Immature natural killer cell (primary cell): ENCODE measurements at regions not wholly inside any gene's neighbourhood (a gene's known extent, or its start where the extent isn't known, plus 50 kb on each side); places are given as distances from the start of the nearest gene placed in this dataset.
"Not testable (repeated sequence)": the region's sequence is repeated elsewhere in the genome, so short reads cannot be mapped to it uniquely, and the experiment has no call there.

Experiments used
- DNase-seq, 3 donors: peaks; one replicate each; pipeline ENCODE4 v3.0.0; 2022; ENCODE audit warnings: mixed read lengths in 1 of 3
- H3K27ac Mint-ChIP-seq, 6 donors: one replicate each; pipeline ENCODE4 v1.8.0; 2020; ENCODE audit warnings: mixed read lengths in 6 of 6, mild to moderate bottlenecking in 5 of 6, inconsistent platforms in 4 of 6, moderate library complexity in 3 of 6
- H3K27me3 Mint-ChIP-seq, 3 donors: one replicate each; pipeline ENCODE4 v1.8.0; 2020 to 2021; ENCODE audit warnings: low read depth in 3 of 3, mild to moderate bottlenecking in 3 of 3, mixed read lengths in 3 of 3, moderate library complexity in 3 of 3, inconsistent platforms in 1 of 3
- H3K36me3 Mint-ChIP-seq, 3 donors: one replicate each; pipeline ENCODE4 v1.8.0; 2020; ENCODE audit warnings: mixed read lengths in 3 of 3, inconsistent platforms in 2 of 3, mild to moderate bottlenecking in 2 of 3
- H3K4me1 Mint-ChIP-seq, 2 donors: one replicate each; pipeline ENCODE4 v1.8.0; 2020; ENCODE audit warnings: inconsistent platforms in 2 of 2, mild to moderate bottlenecking in 2 of 2, mixed read lengths in 2 of 2, moderate library complexity in 1 of 2
- H3K4me3 Mint-ChIP-seq, 5 donors: one replicate each; pipeline ENCODE4 v1.8.0; 2020; ENCODE audit warnings: mild to moderate bottlenecking in 5 of 5, mixed read lengths in 5 of 5, inconsistent platforms in 3 of 5, moderate library complexity in 3 of 5
- H3K9me3 Mint-ChIP-seq, 6 donors: one replicate each; pipeline ENCODE4 v1.8.0; 2020; ENCODE audit warnings: mild to moderate bottlenecking in 6 of 6, mixed read lengths in 6 of 6, inconsistent platforms in 4 of 6, moderate library complexity in 3 of 6

- no peaks in the 10 kb centered on the region for H3K36me3 Mint-ChIP-seq
- H3K27ac Mint-ChIP-seq = no peak overlapping the region
- no peak overlapping the region for H3K4me3 Mint-ChIP-seq
- DNase-seq = no peak
- peaks cover 0 to 59% (median 34%) of the 10 kb centered on the region in 6 donors for H3K9me3 Mint-ChIP-seq
- H3K27me3 Mint-ChIP-seq = no peaks in the 10 kb centered on the region
- no peaks in the 10 kb centered on the region for H3K4me1 Mint-ChIP-seq
These were observed 863.2 kb upstream of the CHORDC1 start for GRCh38 chr11:91086028-91086427.

- Mint-ChIP-seq H3K27me3 (no peaks in the 10 kb centered on the region), H3K4me3 (no peak overlapping the region), H3K4me1 (no peaks in the 10 kb centered on the region), H3K27ac (no peak overlapping the region), H3K36me3 (no peaks in the 10 kb centered on the region), H3K9me3 (peaks cover 0 to 61% (median 39%) of the 10 kb centered on the region in 6 donors)
- no peak for DNase-seq
These were observed 859.4 kb upstream of the CHORDC1 start for GRCh38 chr11:91082255-91082654.

DNA sequence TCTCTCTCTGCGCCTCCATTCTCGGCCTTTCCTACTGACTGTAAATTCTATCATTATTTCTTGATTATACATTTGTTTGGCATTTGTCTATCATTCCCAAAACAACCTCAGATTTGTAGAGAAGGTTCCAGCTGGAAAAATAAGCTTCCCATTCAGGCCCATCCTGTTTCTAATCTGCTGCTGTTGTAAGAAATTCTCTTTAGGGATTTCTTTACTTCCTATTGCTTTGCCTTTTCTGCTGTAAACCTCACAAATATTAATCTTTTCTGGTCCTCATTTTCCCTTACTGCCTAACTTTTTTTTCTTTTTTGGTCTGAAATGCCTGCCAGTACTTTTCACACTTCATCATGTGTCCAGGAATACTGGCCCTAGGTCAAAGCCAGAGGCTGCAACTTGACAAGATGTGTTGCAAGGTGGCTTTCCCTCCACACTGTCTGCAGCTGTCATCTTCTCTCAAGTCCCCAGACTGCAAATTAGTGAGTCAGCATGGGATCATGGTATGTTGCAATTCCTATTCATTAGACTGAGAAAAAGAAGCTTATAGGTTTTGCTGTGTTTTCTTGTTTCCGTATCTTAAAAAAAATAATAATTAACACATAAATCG lies 858.7 kb upstream of the CHORDC1 start:
- Mint-ChIP-seq H3K27me3 (no peaks in the 10 kb centered on the region), H3K27ac (no peak overlapping the region), H3K4me3 (no peak overlapping the region), H3K36me3 (no peaks in the 10 kb centered on the region), H3K9me3 (peaks cover 0 to 56% (median 39%) of the 10 kb centered on the region in 6 donors), H3K4me1 (no peaks in the 10 kb centered on the region)
- no peak for DNase-seq

- no peak overlapping the region for H3K4me3 Mint-ChIP-seq
- no peak for DNase-seq
- H3K27ac Mint-ChIP-seq = no peak overlapping the region
- no peaks in the 10 kb centered on the region for H3K36me3 Mint-ChIP-seq
- no peaks in the 10 kb centered on the region for H3K27me3 Mint-ChIP-seq
- no peaks in the 10 kb centered on the region for H3K4me1 Mint-ChIP-seq
- peaks cover 1 to 40% (median 27%) of the 10 kb centered on the region in 6 donors for H3K9me3 Mint-ChIP-seq
These were observed 855.4 kb upstream of the CHORDC1 start for GRCh38 chr11:91078221-91078620.

GRCh38 chr11:91075032-91075695 lies 852.3 kb upstream of the CHORDC1 start:
- no peaks in the 10 kb centered on the region for H3K36me3 Mint-ChIP-seq
- H3K4me3 Mint-ChIP-seq = no peak overlapping the region
- H3K27ac Mint-ChIP-seq = no peak overlapping the region
- no peaks in the 10 kb centered on the region for H3K4me1 Mint-ChIP-seq
- no peaks in the 10 kb centered on the region for H3K27me3 Mint-ChIP-seq
- no peak for DNase-seq
- peaks cover 3 to 35% (median 26%) of the 10 kb centered on the region in 6 donors for H3K9me3 Mint-ChIP-seq

DNA sequence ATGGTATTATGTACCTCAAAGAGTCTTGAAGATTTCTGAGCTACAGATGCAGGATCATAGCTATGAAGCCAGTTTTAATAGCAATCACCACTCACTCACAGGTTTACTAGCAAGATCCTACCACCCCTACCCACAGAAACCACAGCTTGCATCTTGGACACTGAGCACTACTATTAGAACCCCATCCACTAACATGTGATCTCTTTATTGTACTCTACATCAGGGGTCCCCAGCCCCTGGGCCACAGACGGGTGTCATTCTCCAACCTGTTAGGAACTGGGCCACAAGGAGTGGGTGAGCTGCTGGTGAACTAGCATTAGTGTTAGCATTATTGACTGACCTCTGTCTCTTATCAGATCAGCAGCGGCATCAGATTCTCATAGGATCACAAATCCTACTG lies 844.8 kb upstream of the CHORDC1 start:
- H3K4me3 Mint-ChIP-seq = no peak overlapping the region
- peaks cover 2 to 48% (median 29%) of the 10 kb centered on the region in 6 donors for H3K9me3 Mint-ChIP-seq
- H3K27ac Mint-ChIP-seq = no peak overlapping the region
- peaks cover 0 to 3% (median 0%) of the 10 kb centered on the region in 3 donors for H3K36me3 Mint-ChIP-seq
- H3K27me3 Mint-ChIP-seq = peaks cover 0 to 1% (median 0%) of the 10 kb centered on the region in 3 donors
- no peaks in the 10 kb centered on the region for H3K4me1 Mint-ChIP-seq
- DNase-seq = no peak

DNA sequence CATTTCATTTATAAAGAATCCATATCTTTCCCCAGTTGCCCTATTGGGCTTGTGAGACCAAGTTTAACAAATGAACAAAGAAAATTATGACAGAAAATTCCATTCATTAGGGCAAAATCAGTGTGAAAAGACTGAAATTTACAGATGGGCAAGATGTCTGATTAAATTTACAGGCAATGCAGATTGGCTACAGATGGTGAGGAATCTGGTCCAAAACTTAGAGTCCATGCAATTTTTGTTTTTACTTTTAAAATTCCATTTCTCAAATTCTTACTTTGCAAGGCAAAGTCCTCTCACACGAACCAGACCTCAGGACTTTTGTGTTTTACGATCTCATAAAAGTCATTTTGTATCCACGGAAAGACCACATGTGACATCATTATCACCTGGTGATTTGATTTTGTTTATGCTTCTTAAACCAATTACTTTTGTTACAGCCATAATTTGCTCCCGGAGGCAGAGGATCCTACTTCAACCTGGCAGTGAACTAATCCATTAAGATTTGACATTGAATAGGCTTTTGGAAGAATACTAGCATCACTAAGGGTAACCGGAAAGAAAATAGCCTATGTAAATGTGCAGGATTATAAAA lies 843.7 kb upstream of the CHORDC1 start:
- H3K36me3 Mint-ChIP-seq = peaks cover 0 to 3% (median 0%) of the 10 kb centered on the region in 3 donors
- H3K27me3 Mint-ChIP-seq = peaks cover 0 to 1% (median 0%) of the 10 kb centered on the region in 3 donors
- H3K27ac Mint-ChIP-seq = no peak overlapping the region
- H3K9me3 Mint-ChIP-seq = peaks cover 0 to 49% (median 26%) of the 10 kb centered on the region in 6 donors
- H3K4me3 Mint-ChIP-seq = no peak overlapping the region
- H3K4me1 Mint-ChIP-seq = no peaks in the 10 kb centered on the region
- no peak for DNase-seq

DNA sequence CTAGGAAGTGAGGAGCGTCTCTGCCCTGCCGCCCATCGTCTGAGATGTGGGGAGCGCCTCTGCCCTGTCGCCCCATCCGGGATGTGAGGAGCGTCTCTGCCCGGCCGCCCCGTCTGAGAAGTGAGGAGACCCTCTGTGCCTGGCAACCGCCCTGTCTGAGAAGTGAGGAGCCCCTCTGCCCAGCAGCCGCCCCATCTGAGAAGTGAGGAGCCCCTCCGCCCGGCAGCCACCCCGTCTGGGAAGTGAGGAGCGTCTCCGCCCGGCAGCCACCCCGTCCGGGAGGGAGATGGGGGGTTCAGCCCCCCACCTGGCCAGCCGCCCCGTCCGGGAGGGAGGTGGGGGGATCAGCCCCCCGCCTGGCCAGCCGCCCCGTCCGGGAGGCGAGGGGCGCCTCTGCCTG lies 840.5 kb upstream of the CHORDC1 start:
- not testable (repeated sequence) for H3K4me3 Mint-ChIP-seq, H3K27me3 Mint-ChIP-seq, H3K4me1 Mint-ChIP-seq, H3K27ac Mint-ChIP-seq, DNase-seq, H3K36me3 Mint-ChIP-seq
- H3K9me3 Mint-ChIP-seq = peaks cover 0 to 54% (median 31%) of the 10 kb centered on the region in 6 donors

DNA sequence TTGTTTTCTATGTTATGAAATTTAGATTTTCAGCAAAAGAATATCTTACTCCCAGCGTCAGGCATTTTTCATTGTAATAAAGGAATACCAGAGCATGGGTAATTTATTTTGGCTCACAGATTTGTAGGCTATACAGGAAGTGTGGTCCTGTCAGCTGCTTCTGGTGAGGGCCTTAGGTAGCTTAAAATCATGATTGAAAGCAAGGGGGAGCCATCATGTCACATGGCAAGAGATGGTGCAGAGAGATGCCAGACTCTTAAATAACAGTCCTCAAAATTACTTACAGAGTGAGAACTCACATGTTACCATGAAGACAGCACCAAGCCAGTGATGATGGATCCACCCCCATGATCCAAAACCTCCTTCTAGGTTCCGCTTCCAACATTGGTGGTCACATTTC lies 825.0 kb upstream of the CHORDC1 start:
- DNase-seq = no peak
- peaks cover 3 to 34% (median 20%) of the 10 kb centered on the region in 6 donors for H3K9me3 Mint-ChIP-seq
- H3K4me3 Mint-ChIP-seq = no peak overlapping the region
- no peaks in the 10 kb centered on the region for H3K4me1 Mint-ChIP-seq
- H3K36me3 Mint-ChIP-seq = no peaks in the 10 kb centered on the region
- H3K27ac Mint-ChIP-seq = no peak overlapping the region
- peaks cover 0 to 2% (median 0%) of the 10 kb centered on the region in 3 donors for H3K27me3 Mint-ChIP-seq

GRCh38 chr11:91046261-91046660 lies 823.4 kb upstream of the CHORDC1 start:
- no peak overlapping the region for H3K27ac Mint-ChIP-seq
- no peaks in the 10 kb centered on the region for H3K36me3 Mint-ChIP-seq
- no peak overlapping the region for H3K4me3 Mint-ChIP-seq
- no peak for DNase-seq
- H3K27me3 Mint-ChIP-seq = peaks cover 0 to 2% (median 0%) of the 10 kb centered on the region in 3 donors
- H3K9me3 Mint-ChIP-seq = peaks cover 3 to 37% (median 17%) of the 10 kb centered on the region in 6 donors
- no peaks in the 10 kb centered on the region for H3K4me1 Mint-ChIP-seq

DNA sequence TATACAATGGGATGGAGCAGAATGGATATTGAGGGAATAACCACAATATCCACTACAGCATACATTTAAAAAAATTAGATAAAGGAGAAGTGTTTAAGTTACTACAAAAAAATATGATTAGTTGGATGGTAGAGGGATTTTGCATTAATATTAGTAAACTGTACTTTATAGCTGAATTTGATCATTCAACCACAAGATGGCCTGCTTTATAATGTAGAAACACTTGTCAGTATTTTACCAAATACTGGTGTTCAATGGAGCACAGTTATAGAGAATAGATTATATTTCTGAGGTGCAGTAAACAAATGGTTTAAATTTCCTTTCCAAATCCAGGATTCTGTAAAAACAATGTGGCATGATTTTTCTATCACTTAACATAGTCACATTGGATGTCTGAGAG lies 818.8 kb upstream of the CHORDC1 start:
- Mint-ChIP-seq H3K9me3 (peaks cover 5 to 37% (median 16%) of the 10 kb centered on the region in 6 donors), H3K27ac (no peak overlapping the region), H3K4me1 (no peaks in the 10 kb centered on the region), H3K36me3 (no peaks in the 10 kb centered on the region), H3K4me3 (no peak overlapping the region), H3K27me3 (peaks cover 0 to 2% (median 0%) of the 10 kb centered on the region in 3 donors)
- no peak for DNase-seq

DNA sequence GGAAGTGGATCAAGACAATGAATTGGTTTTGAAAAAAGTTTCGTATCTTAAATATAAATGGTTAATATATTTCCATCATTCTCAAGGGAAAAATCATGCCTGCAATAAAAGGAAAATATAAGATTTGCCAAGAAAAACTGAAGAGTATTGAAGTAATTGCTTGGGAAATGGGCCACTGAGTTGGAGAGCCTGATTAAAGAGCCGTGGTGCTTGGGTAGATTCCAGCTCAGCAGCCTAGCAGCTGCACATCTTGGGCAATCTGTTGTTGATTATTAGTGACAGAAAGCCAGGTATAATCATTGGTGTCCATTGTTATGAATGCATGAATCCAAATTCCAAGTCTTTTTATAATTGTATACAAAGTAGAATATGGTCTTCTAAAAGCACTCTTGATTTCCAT lies 800.9 kb upstream of the CHORDC1 start:
- DNase-seq = no peak
- H3K36me3 Mint-ChIP-seq = peaks cover 0 to 4% (median 0%) of the 10 kb centered on the region in 3 donors
- H3K9me3 Mint-ChIP-seq = peaks cover 9 to 39% (median 26%) of the 10 kb centered on the region in 6 donors
- no peaks in the 10 kb centered on the region for H3K4me1 Mint-ChIP-seq
- H3K4me3 Mint-ChIP-seq = no peak overlapping the region
- H3K27me3 Mint-ChIP-seq = no peaks in the 10 kb centered on the region
- no peak overlapping the region for H3K27ac Mint-ChIP-seq

GRCh38 chr11:91011503-91011902 lies 788.7 kb upstream of the CHORDC1 start:
- H3K4me1 Mint-ChIP-seq = no peaks in the 10 kb centered on the region
- H3K9me3 Mint-ChIP-seq = peaks cover 7 to 49% (median 34%) of the 10 kb centered on the region in 6 donors
- H3K27me3 Mint-ChIP-seq = no peaks in the 10 kb centered on the region
- H3K36me3 Mint-ChIP-seq = peaks cover 0 to 4% (median 0%) of the 10 kb centered on the region in 3 donors
- no peak overlapping the region for H3K4me3 Mint-ChIP-seq
- no peak overlapping the region for H3K27ac Mint-ChIP-seq
- DNase-seq = no peak

DNA sequence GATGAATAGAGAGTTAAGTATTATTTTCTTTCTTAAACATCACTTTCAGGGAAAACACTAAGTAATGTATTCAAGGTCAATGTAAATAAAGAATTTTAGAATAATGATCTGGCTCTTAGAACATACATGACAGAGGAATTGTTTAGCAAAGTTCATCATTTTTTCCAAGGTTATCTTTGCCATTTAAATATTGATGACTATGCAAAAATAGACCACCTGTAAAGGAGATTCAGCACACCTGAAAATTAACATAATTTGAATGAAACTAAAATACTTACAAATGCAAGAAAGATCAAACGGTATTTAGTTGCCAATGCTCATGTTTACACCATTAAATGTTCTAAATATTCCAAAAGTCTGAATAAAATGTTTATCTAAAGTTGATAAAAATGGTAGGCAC lies 782.6 kb upstream of the CHORDC1 start:
- Mint-ChIP-seq H3K4me1 (no peaks in the 10 kb centered on the region), H3K36me3 (peaks cover 0 to 5% (median 0%) of the 10 kb centered on the region in 3 donors), H3K27ac (no peak overlapping the region), H3K4me3 (no peak overlapping the region), H3K9me3 (peaks cover 6 to 59% (median 39%) of the 10 kb centered on the region in 6 donors), H3K27me3 (no peaks in the 10 kb centered on the region)
- DNase-seq = no peak
